ENCODE measurements at regions not wholly inside any gene's neighbourhood (a gene's known extent, or its start where the extent isn't known, plus 50 kb on each side); places are given as distances from the start of the nearest gene placed in this dataset.

- Histone ChIP-seq H3K4me1 (no peaks in the 10 kb centered on the region), H3K4me3 (no peak overlapping the region), H3K9me3 (no peaks in the 10 kb centered on the region), H3K27ac (no peak overlapping the region), H3K27me3 (no peaks in the 10 kb centered on the region), H3K36me3 (no peaks in the 10 kb centered on the region)
- ATAC-seq (ENCODE audit: low FRiP score in 2 of 2) (no peak), DNase-seq (no peak)
- TF ChIP-seq POLR2A (IDR thresholded peaks at IDR 0.05) (no peak), EP300 (IDR thresholded peaks at IDR 0.05) (no peak), CTCF (IDR thresholded peaks at IDR 0.05) (no peak), POLR2AphosphoS5 (IDR thresholded peaks at IDR 0.05) (no peak)
- WGBS, 2 donors, result 71 to 79% methylated on average over 3 of the region's 3 CpGs
Measured at GRCh38 chr18:41266616-41267015, 688.4 kb upstream of the PIK3C3 start.

- 72 to 84% methylated on average over 5 of the region's 5 CpGs for WGBS, 2 donors
Measured at GRCh38 chr18:41266204-41266603, 688.8 kb upstream of the PIK3C3 start.

GRCh38 chr18:41265047-41265446 lies 690.0 kb upstream of the PIK3C3 start:
- Histone ChIP-seq H3K9me3 (no peaks in the 10 kb centered on the region), H3K27ac (no peak overlapping the region), H3K4me3 (no peak overlapping the region), H3K36me3 (no peaks in the 10 kb centered on the region), H3K4me1 (no peaks in the 10 kb centered on the region), H3K27me3 (no peaks in the 10 kb centered on the region)
- WGBS, 2 donors, result 8 to 20% methylated on average over 2 of the region's 2 CpGs
- no peak for TF ChIP-seq CTCF (IDR thresholded peaks at IDR 0.05)
- TF ChIP-seq EP300 (IDR thresholded peaks at IDR 0.05), result no peak
- TF ChIP-seq POLR2A (IDR thresholded peaks at IDR 0.05), result no peak
- ATAC-seq (ENCODE audit: low FRiP score in 2 of 2) (no peak), DNase-seq (no peak)

More at GRCh38 chr18:41266204-41266603, 688.8 kb upstream of the PIK3C3 start:
- no peaks in the 10 kb centered on the region for H3K4me1 ChIP-seq
- DNase-seq (no peak), ATAC-seq (ENCODE audit: low FRiP score in 2 of 2) (no peak)
- no peak overlapping the region for H3K27ac ChIP-seq
- H3K36me3 ChIP-seq, result no peaks in the 10 kb centered on the region
- no peak for TF ChIP-seq POLR2A (IDR thresholded peaks at IDR 0.05)
- TF ChIP-seq CTCF (IDR thresholded peaks at IDR 0.05), result no peak
- no peak for TF ChIP-seq POLR2AphosphoS5 (IDR thresholded peaks at IDR 0.05)
- TF ChIP-seq EP300 (IDR thresholded peaks at IDR 0.05), result no peak
- H3K4me3 ChIP-seq, result no peak overlapping the region
- no peaks in the 10 kb centered on the region for H3K9me3 ChIP-seq
- no peaks in the 10 kb centered on the region for H3K27me3 ChIP-seq

GRCh38 chr18:41263956-41264355 lies 691.1 kb upstream of the PIK3C3 start:
- no peaks in the 10 kb centered on the region for H3K9me3 ChIP-seq
- no peak overlapping the region for H3K4me3 ChIP-seq
- 74 to 86% methylated on average over 1 of the region's 1 CpG for WGBS, 2 donors
- no peaks in the 10 kb centered on the region for H3K36me3 ChIP-seq
- DNase-seq, result no peak
- TF ChIP-seq EP300 (IDR thresholded peaks at IDR 0.05) (no peak), POLR2AphosphoS5 (IDR thresholded peaks at IDR 0.05) (no peak), CTCF (IDR thresholded peaks at IDR 0.05) (no peak), POLR2A (IDR thresholded peaks at IDR 0.05) (no peak)
- H3K27me3 ChIP-seq, result no peaks in the 10 kb centered on the region
- no peaks in the 10 kb centered on the region for H3K4me1 ChIP-seq
- H3K27ac ChIP-seq, result no peak overlapping the region
- ATAC-seq (ENCODE audit: low FRiP score in 2 of 2), result no peak

- no peak overlapping the region for H3K4me3 ChIP-seq
- no peaks in the 10 kb centered on the region for H3K4me1 ChIP-seq
- no peaks in the 10 kb centered on the region for H3K27me3 ChIP-seq
- H3K36me3 ChIP-seq, result no peaks in the 10 kb centered on the region
- TF ChIP-seq POLR2A (IDR thresholded peaks at IDR 0.05), result no peak
- WGBS, 2 donors, result 80 to 85% methylated on average over 6 of the region's 6 CpGs
- ATAC-seq (ENCODE audit: low FRiP score in 2 of 2) (no peak), DNase-seq (no peak)
- H3K27ac ChIP-seq, result no peak overlapping the region
- no peaks in the 10 kb centered on the region for H3K9me3 ChIP-seq
Measured at GRCh38 chr18:41262688-41263087, 692.3 kb upstream of the PIK3C3 start.
